T-helper 2 cell treated with Interferon-gamma antibody and Interleukin-4, amounts not matched to agents 100 ng/mL and 5 ng/mL, for 36 hours (primary cell): ENCODE measurements at regions not wholly inside any gene's neighbourhood (a gene's known extent, or its start where the extent isn't known, plus 50 kb on each side); places are given as distances from the start of the nearest gene placed in this dataset.
"Not testable (repeated sequence)": the region's sequence is repeated elsewhere in the genome, so short reads cannot be mapped to it uniquely, and the experiment has no call there.

Experiments used
- intact Hi-C: fragments of 100-400 bp; cut with micrococcal nuclease; formaldehyde crosslinking; loops from one replicate; pipeline ENCODE4 v1.15.1; 2023

- intact Hi-C loops = no loop called here
These were observed 506.6 kb downstream of the FRK start for GRCh38 chr6:115554060-115554459.

GRCh38 chr6:115551527-115551926 lies 509.2 kb downstream of the FRK start:
- intact Hi-C loops = no loop called here

GRCh38 chr6:115545672-115545986 lies 515.1 kb downstream of the FRK start:
- intact Hi-C loops = no loop called here

GRCh38 chr6:115544765-115545671 lies 515.7 kb downstream of the FRK start:
- intact Hi-C loops = no loop called here

GRCh38 chr6:115540077-115540869 lies 520.4 kb downstream of the FRK start:
- intact Hi-C loops = no loop called here

GRCh38 chr6:115539531-115539930 lies 521.2 kb downstream of the FRK start:
- intact Hi-C loops = no loop called here

GRCh38 chr6:115524821-115525220 lies 535.9 kb downstream of the FRK start:
- intact Hi-C loops = no loop called here

- intact Hi-C loops = not testable (repeated sequence)
These were observed 538.9 kb downstream of the FRK start for GRCh38 chr6:115521747-115522146.

- intact Hi-C loops = no loop called here
These were observed 546.0 kb downstream of the FRK start for GRCh38 chr6:115514656-115515055.

GRCh38 chr6:115512923-115513322 lies 547.8 kb downstream of the FRK start:
- intact Hi-C loops = no loop called here

- intact Hi-C loops = no loop called here
These were observed 548.9 kb downstream of the FRK start for GRCh38 chr6:115511771-115512170.

GRCh38 chr6:115502432-115502831 lies 558.3 kb downstream of the FRK start:
- intact Hi-C loops = not testable (repeated sequence)

GRCh38 chr6:115495184-115495583 lies 565.5 kb downstream of the FRK start:
- intact Hi-C loops = no loop called here

- intact Hi-C loops = no loop called here
These were observed 573.4 kb downstream of the FRK start for GRCh38 chr6:115487331-115487730.

- intact Hi-C loops = no loop called here
These were observed 575.3 kb downstream of the FRK start for GRCh38 chr6:115485400-115485799.

- intact Hi-C loops = not testable (repeated sequence)
These were observed 580.1 kb downstream of the FRK start for GRCh38 chr6:115480543-115480942.

GRCh38 chr6:115474443-115475041 lies 586.1 kb downstream of the FRK start:
- intact Hi-C loops = no loop called here

- intact Hi-C loops = no loop called here
These were observed 592.3 kb downstream of the FRK start for GRCh38 chr6:115468272-115469005.

GRCh38 chr6:115467726-115468125 lies 593.0 kb downstream of the FRK start:
- intact Hi-C loops = no loop called here

- intact Hi-C loops = no loop called here
These were observed 599.8 kb downstream of the FRK start for GRCh38 chr6:115460913-115461312.

- intact Hi-C loops = no loop called here
These were observed 603.8 kb downstream of the FRK start for GRCh38 chr6:115456848-115457247.
